GM13977 (cell line): ENCODE measurements at regions not wholly inside any gene's neighbourhood (a gene's known extent, or its start where the extent isn't known, plus 50 kb on each side); places are given as distances from the start of the nearest gene placed in this dataset.
A peak's percentile ranks its signal among the peaks of the same experiment; 100 is the strongest.

Source experiments
- DNase-seq: peaks from one replicate; pipeline ENCODE4 v3.0.0; 2012; ENCODE audit warnings: low spot score
- CTCF ChIP-seq: IDR thresholded peaks from 2 replicates; pipeline ENCODE4 v1.5.1; 2012; ENCODE audit warnings: mild to moderate bottlenecking, control low read depth; ENCODE audit not compliant: insufficient read depth; ENCODE audit errors: extremely low read depth, missing control alignments
- in situ Hi-C: fragments of 300-500 bp; cut with MboI; formaldehyde crosslinking; loops from one replicate; pipeline ENCODE4 v1.12.0; 2022; ENCODE audit warnings: low sequenced_read_pairs, low pct_unique_long_range_greater_than_20kb, mixed read lengths, inconsistent platforms; ENCODE audit not compliant: unreplicated experiment

GRCh38 chr10:92755725-92756124 is 66.0 kb downstream of the HHEX start:
- in situ Hi-C loops, result no loop called here
- TF ChIP-seq CTCF, result no peak
- no peak for DNase-seq

GRCh38 chr10:92756201-92757065 is 66.7 kb downstream of the HHEX start:
- in situ Hi-C loops, result no loop called here
- DNase-seq, result peak; percentile 67
- no peak for TF ChIP-seq CTCF

- in situ Hi-C loops, result no loop called here
- DNase-seq, result peak; percentile 64
- TF ChIP-seq CTCF, result peak; percentile 31
Measured at GRCh38 chr10:92757066-92757710, 67.4 kb downstream of the HHEX start.

- in situ Hi-C loops, result no loop called here
- no peak for TF ChIP-seq CTCF
- DNase-seq, result no peak
Measured at GRCh38 chr10:92757711-92758104, 68.0 kb downstream of the HHEX start.

GRCh38 chr10:92758594-92758993 is 68.8 kb downstream of the HHEX start:
- TF ChIP-seq CTCF, result no peak
- in situ Hi-C loops, result no loop called here
- DNase-seq, result no peak

- in situ Hi-C loops, result no loop called here
- DNase-seq, result no peak
- no peak for TF ChIP-seq CTCF
Measured at GRCh38 chr10:92760609-92761008, 70.9 kb downstream of the HHEX start.
